ENCODE measurements at regions not wholly inside any gene's neighbourhood (a gene's known extent, or its start where the extent isn't known, plus 50 kb on each side); places are given as distances from the start of the nearest gene placed in this dataset.

DNA sequence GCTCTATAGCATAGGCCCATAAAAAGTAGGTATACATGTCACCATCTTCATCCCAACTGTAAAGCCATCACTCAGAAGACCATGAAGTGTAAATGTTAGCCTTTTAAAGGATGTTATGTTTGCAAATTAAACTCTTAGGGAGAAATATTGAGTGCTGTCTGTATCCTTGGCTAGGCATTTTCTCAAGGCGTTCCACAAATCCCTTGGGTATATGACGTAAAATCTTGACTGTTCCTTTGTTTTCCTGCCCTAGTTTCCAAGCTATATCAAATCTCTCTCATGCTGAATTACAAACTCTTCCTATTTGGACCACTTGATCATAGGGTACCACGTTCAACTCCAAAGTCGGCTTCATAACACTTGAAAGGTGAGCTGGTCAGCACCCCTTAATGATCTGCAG lies 486.2 kb downstream of the HDGFL1 start:
- Mint-ChIP-seq H3K27me3 (ENCODE audit: low read depth) (peaks cover 2% of the 10 kb centered on the region; the same call in 1 of the 2 replicates), H3K36me3 (peaks cover 34% of the 10 kb centered on the region), H3K27ac (no peak overlapping the region), H3K4me3 (no peak overlapping the region), H3K9me3 (peaks cover 38% of the 10 kb centered on the region), H3K4me1 (no peaks in the 10 kb centered on the region)
- ATAC-seq (no peak), DNase-seq (ENCODE audit: low spot score) (no peak)
- ChIA-PET CTCF (no interaction called here), POLR2A (no interaction called here)
- TF ChIP-seq, protein P1, sequence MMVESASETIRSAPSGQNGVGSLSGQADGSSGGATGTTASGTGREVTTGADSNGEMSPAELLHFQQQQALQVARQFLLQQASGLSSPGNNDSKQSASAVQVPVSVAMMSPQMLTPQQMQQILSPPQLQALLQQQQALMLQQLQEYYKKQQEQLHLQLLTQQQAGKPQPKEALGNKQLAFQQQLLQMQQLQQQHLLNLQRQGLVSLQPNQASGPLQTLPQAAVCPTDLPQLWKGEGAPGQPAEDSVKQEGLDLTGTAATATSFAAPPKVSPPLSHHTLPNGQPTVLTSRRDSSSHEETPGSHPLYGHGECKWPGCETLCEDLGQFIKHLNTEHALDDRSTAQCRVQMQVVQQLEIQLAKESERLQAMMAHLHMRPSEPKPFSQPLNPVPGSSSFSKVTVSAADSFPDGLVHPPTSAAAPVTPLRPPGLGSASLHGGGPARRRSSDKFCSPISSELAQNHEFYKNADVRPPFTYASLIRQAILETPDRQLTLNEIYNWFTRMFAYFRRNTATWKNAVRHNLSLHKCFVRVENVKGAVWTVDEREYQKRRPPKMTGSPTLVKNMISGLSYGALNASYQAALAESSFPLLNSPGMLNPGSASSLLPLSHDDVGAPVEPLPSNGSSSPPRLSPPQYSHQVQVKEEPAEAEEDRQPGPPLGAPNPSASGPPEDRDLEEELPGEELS (CRISPR knock-in tag; IDR thresholded peaks at IDR 0.05), result no peak
- TF ChIP-seq NFE2L1 (CRISPR knock-in tag; IDR thresholded peaks at IDR 0.05) (no peak), ZNF416 (CRISPR knock-in tag; IDR thresholded peaks at IDR 0.05) (no peak), ELF4 (CRISPR knock-in tag; IDR thresholded peaks at IDR 0.05; ENCODE audit: low read depth) (no peak), NFATC4 (CRISPR knock-in tag; IDR thresholded peaks at IDR 0.05) (no peak), ZNF671 (CRISPR knock-in tag; IDR thresholded peaks at IDR 0.05) (no peak), SMAD4 (CRISPR knock-in tag; IDR thresholded peaks at IDR 0.05) (no peak), JUN (CRISPR knock-in tag; IDR thresholded peaks at IDR 0.05) (no peak), ZNF138 (CRISPR knock-in tag; conservative IDR thresholded peaks at IDR 0.05) (no peak), ESRRA (CRISPR knock-in tag; IDR thresholded peaks at IDR 0.05; ENCODE audit: borderline replicate concordance) (no peak), SOX15 (CRISPR knock-in tag; IDR thresholded peaks at IDR 0.05) (no peak), NR3C1 (CRISPR knock-in tag; conservative IDR thresholded peaks at IDR 0.05; ENCODE audit: low read depth) (no peak), NFYB (CRISPR knock-in tag; conservative IDR thresholded peaks at IDR 0.05; ENCODE audit: low read depth) (no peak), NR2C2 (CRISPR knock-in tag; IDR thresholded peaks at IDR 0.05) (no peak)
- TF ChIP-seq, protein P2, sequence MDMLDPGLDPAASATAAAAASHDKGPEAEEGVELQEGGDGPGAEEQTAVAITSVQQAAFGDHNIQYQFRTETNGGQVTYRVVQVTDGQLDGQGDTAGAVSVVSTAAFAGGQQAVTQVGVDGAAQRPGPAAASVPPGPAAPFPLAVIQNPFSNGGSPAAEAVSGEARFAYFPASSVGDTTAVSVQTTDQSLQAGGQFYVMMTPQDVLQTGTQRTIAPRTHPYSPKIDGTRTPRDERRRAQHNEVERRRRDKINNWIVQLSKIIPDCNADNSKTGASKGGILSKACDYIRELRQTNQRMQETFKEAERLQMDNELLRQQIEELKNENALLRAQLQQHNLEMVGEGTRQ (CRISPR knock-in tag; IDR thresholded peaks at IDR 0.05), result no peak
- TF ChIP-seq, protein P3, sequence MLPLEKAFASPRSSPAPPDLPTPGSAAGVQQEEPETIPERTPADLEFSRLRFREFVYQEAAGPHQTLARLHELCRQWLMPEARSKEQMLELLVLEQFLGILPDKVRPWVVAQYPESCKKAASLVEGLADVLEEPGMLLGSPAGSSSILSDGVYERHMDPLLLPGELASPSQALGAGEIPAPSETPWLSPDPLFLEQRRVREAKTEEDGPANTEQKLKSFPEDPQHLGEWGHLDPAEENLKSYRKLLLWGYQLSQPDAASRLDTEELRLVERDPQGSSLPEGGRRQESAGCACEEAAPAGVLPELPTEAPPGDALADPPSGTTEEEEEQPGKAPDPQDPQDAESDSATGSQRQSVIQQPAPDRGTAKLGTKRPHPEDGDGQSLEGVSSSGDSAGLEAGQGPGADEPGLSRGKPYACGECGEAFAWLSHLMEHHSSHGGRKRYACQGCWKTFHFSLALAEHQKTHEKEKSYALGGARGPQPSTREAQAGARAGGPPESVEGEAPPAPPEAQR (CRISPR knock-in tag; IDR thresholded peaks at IDR 0.05), result no peak
- TF ChIP-seq, protein P4, sequence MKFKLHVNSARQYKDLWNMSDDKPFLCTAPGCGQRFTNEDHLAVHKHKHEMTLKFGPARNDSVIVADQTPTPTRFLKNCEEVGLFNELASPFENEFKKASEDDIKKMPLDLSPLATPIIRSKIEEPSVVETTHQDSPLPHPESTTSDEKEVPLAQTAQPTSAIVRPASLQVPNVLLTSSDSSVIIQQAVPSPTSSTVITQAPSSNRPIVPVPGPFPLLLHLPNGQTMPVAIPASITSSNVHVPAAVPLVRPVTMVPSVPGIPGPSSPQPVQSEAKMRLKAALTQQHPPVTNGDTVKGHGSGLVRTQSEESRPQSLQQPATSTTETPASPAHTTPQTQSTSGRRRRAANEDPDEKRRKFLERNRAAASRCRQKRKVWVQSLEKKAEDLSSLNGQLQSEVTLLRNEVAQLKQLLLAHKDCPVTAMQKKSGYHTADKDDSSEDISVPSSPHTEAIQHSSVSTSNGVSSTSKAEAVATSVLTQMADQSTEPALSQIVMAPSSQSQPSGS (CRISPR knock-in tag; IDR thresholded peaks at IDR 0.05; ENCODE audit: borderline replicate concordance, low read depth), result no peak
- TF ChIP-seq, protein P5, sequence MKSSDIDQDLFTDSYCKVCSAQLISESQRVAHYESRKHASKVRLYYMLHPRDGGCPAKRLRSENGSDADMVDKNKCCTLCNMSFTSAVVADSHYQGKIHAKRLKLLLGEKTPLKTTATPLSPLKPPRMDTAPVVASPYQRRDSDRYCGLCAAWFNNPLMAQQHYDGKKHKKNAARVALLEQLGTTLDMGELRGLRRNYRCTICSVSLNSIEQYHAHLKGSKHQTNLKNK (CRISPR knock-in tag; IDR thresholded peaks at IDR 0.05), result no peak
- TF ChIP-seq, protein P6, sequence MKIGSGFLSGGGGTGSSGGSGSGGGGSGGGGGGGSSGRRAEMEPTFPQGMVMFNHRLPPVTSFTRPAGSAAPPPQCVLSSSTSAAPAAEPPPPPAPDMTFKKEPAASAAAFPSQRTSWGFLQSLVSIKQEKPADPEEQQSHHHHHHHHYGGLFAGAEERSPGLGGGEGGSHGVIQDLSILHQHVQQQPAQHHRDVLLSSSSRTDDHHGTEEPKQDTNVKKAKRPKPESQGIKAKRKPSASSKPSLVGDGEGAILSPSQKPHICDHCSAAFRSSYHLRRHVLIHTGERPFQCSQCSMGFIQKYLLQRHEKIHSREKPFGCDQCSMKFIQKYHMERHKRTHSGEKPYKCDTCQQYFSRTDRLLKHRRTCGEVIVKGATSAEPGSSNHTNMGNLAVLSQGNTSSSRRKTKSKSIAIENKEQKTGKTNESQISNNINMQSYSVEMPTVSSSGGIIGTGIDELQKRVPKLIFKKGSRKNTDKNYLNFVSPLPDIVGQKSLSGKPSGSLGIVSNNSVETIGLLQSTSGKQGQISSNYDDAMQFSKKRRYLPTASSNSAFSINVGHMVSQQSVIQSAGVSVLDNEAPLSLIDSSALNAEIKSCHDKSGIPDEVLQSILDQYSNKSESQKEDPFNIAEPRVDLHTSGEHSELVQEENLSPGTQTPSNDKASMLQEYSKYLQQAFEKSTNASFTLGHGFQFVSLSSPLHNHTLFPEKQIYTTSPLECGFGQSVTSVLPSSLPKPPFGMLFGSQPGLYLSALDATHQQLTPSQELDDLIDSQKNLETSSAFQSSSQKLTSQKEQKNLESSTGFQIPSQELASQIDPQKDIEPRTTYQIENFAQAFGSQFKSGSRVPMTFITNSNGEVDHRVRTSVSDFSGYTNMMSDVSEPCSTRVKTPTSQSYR (CRISPR knock-in tag; IDR thresholded peaks at IDR 0.05), result no peak
- TF ChIP-seq, protein P7, sequence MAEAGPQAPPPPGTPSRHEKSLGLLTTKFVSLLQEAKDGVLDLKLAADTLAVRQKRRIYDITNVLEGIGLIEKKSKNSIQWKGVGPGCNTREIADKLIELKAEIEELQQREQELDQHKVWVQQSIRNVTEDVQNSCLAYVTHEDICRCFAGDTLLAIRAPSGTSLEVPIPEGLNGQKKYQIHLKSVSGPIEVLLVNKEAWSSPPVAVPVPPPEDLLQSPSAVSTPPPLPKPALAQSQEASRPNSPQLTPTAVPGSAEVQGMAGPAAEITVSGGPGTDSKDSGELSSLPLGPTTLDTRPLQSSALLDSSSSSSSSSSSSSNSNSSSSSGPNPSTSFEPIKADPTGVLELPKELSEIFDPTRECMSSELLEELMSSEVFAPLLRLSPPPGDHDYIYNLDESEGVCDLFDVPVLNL (CRISPR knock-in tag; IDR thresholded peaks at IDR 0.05; ENCODE audit: borderline replicate concordance, low read depth), result no peak
